Germinal center (tissue), 1 donor: ENCODE measurements at regions not wholly inside any gene's neighbourhood (a gene's known extent, or its start where the extent isn't known, plus 50 kb on each side); places are given as distances from the start of the nearest gene placed in this dataset.
"Not testable (repeated sequence)": the region's sequence is repeated elsewhere in the genome, so short reads cannot be mapped to it uniquely, and the experiment has no call there.

Experiments used
- DNase-seq: peaks from one replicate; pipeline ENCODE4 v3.0.0; 2012; ENCODE audit warnings: mixed read lengths, low spot score

- DNase-seq, result no peak
Measured at GRCh38 chr2:221915926-221916325, 343.8 kb upstream of the EPHA4 start.

- DNase-seq, result no peak
Measured at GRCh38 chr2:221914334-221914880, 342.3 kb upstream of the EPHA4 start.

GRCh38 chr2:221911890-221912289 is 339.8 kb upstream of the EPHA4 start:
- DNase-seq, result no peak

- DNase-seq, result no peak
Measured at GRCh38 chr2:221911321-221911720, 339.2 kb upstream of the EPHA4 start.

GRCh38 chr2:221908518-221908917 is 336.4 kb upstream of the EPHA4 start:
- DNase-seq, result no peak

GRCh38 chr2:221897718-221898117 is 325.6 kb upstream of the EPHA4 start:
- DNase-seq, result no peak

- DNase-seq, result no peak
Measured at GRCh38 chr2:221896505-221897151, 324.5 kb upstream of the EPHA4 start.

GRCh38 chr2:221895366-221896121 is 323.4 kb upstream of the EPHA4 start:
- no peak for DNase-seq

GRCh38 chr2:221893501-221893900 is 321.4 kb upstream of the EPHA4 start:
- DNase-seq, result no peak

GRCh38 chr2:221892006-221892405 is 319.9 kb upstream of the EPHA4 start:
- DNase-seq, result not testable (repeated sequence)

- no peak for DNase-seq
Measured at GRCh38 chr2:221883976-221884375, 311.9 kb upstream of the EPHA4 start.

- no peak for DNase-seq
Measured at GRCh38 chr2:221876016-221876415, 303.9 kb upstream of the EPHA4 start.

- no peak for DNase-seq
Measured at GRCh38 chr2:221874444-221874843, 302.3 kb upstream of the EPHA4 start.

- DNase-seq, result no peak
Measured at GRCh38 chr2:221857719-221858118, 285.6 kb upstream of the EPHA4 start.

- no peak for DNase-seq
Measured at GRCh38 chr2:221853297-221853696, 281.2 kb upstream of the EPHA4 start.

GRCh38 chr2:221851531-221852045 is 279.5 kb upstream of the EPHA4 start:
- DNase-seq, result no peak

GRCh38 chr2:221850076-221850475 is 278.0 kb upstream of the EPHA4 start:
- no peak for DNase-seq

- DNase-seq, result no peak
Measured at GRCh38 chr2:221848286-221848685, 276.2 kb upstream of the EPHA4 start.

- no peak for DNase-seq
Measured at GRCh38 chr2:221845021-221845365, 272.9 kb upstream of the EPHA4 start.

GRCh38 chr2:221844212-221845020 is 272.3 kb upstream of the EPHA4 start:
- no peak for DNase-seq

GRCh38 chr2:221836095-221836494 is 264.0 kb upstream of the EPHA4 start:
- DNase-seq, result no peak

GRCh38 chr2:221833966-221834365 is 261.9 kb upstream of the EPHA4 start:
- DNase-seq, result no peak
